SU-DHL-6 (cell line): ENCODE measurements at regions not wholly inside any gene's neighbourhood (a gene's known extent, or its start where the extent isn't known, plus 50 kb on each side); places are given as distances from the start of the nearest gene placed in this dataset.

Experiments used
- CTCF ChIP-seq: fragments of 200-600 bp; sonication (generic); IDR thresholded peaks from one replicate; pipeline ENCODE4 v1.5.1; 2017; ENCODE audit warnings: antibody characterized with exemption, mild to moderate bottlenecking, low read length, moderate library complexity; ENCODE audit not compliant: insufficient read depth, poor library complexity, severe bottlenecking
- EZH2phosphoT487 ChIP-seq: fragments of 200-600 bp; sonication (generic), shearing (Covaris generic); conservative IDR thresholded peaks from 2 replicates; pipeline ENCODE4 v1.6.1; 2018; ENCODE audit warnings: mild to moderate bottlenecking, antibody characterized with exemption, low read length, moderate library complexity, mixed read lengths

- TF ChIP-seq CTCF (no peak), EZH2phosphoT487 (no peak)
These were observed 187.7 kb downstream of the MEX3B start for GRCh38 chr15:81858136-81858535.
